Neural progenitor cell (in vitro differentiated cells): ENCODE measurements at regions not wholly inside any gene's neighbourhood (a gene's known extent, or its start where the extent isn't known, plus 50 kb on each side); places are given as distances from the start of the nearest gene placed in this dataset.

Experiments
- DNase-seq: peaks from one replicate; pipeline ENCODE4 v3.0.0-alpha.2; 2016; ENCODE audit warnings: low spot score
- H2AFZ ChIP-seq: fragments of 200-600 bp; sonication (generic); replicated peaks from 2 replicates; pipeline ENCODE4 v1.6.1; 2016; ENCODE audit warnings: antibody characterized with exemption
- H3F3A ChIP-seq: fragments of 200-600 bp; sonication (generic); 2 replicates; pipeline ENCODE4 v1.6.1; 2016; ENCODE audit warnings: antibody characterized with exemption, low read depth
- H3K27ac ChIP-seq: fragments of 200-600 bp; sonication (generic); 2 replicates; pipeline ENCODE4 v1.5.1; 2016; ENCODE audit warnings: mild to moderate bottlenecking
- H3K27me3 ChIP-seq: fragments of 200-600 bp; sonication (generic); 2 replicates; pipeline ENCODE4 v1.6.1; 2016; ENCODE audit warnings: mild to moderate bottlenecking, moderate library complexity
- H3K36me3 ChIP-seq: fragments of 200-600 bp; sonication (generic); 2 replicates; pipeline ENCODE4 v1.5.1; 2016
- H3K4me1 ChIP-seq: fragments of 200-600 bp; sonication (generic); 2 replicates; pipeline ENCODE4 v1.6.1; 2016; ENCODE audit warnings: mixed run types
- H3K4me2 ChIP-seq: fragments of 200-600 bp; sonication (generic); 2 replicates; pipeline ENCODE4 v1.6.1; 2016
- H3K4me3 ChIP-seq: fragments of 200-600 bp; sonication (generic); 2 replicates; pipeline ENCODE4 v1.5.1; 2016
- H3K79me2 ChIP-seq: fragments of 200-600 bp; sonication (generic); 2 replicates; pipeline ENCODE4 v1.6.1; 2016; ENCODE audit warnings: low read depth
- H3K9ac ChIP-seq: fragments of 200-600 bp; sonication (generic); 2 replicates; pipeline ENCODE4 v1.6.1; 2016
- H3K9me3 ChIP-seq: fragments of 200-600 bp; sonication (generic); 2 replicates; pipeline ENCODE4 v1.5.1; 2016; ENCODE audit warnings: low read depth
- H4K20me1 ChIP-seq: fragments of 200-600 bp; sonication (generic); 2 replicates; pipeline ENCODE4 v1.6.1; 2016; ENCODE audit warnings: low read depth
- H3K27ac Mint-ChIP-seq: 3 replicates; pipeline ENCODE4 v1.8.0; 2021; ENCODE audit warnings: mixed read lengths
- H3K27me3 Mint-ChIP-seq: 2 replicates; pipeline ENCODE4 v1.8.0; 2022; ENCODE audit warnings: low read depth, mild to moderate bottlenecking, inconsistent platforms, moderate library complexity, mixed read lengths; ENCODE audit not compliant: insufficient read depth
- H3K36me3 Mint-ChIP-seq: 3 replicates; pipeline ENCODE4 v1.8.0; 2021; ENCODE audit warnings: mixed read lengths
- H3K4me1 Mint-ChIP-seq: 3 replicates; pipeline ENCODE4 v1.8.0; 2021; ENCODE audit warnings: mixed read lengths
- H3K4me3 Mint-ChIP-seq: 3 replicates; pipeline ENCODE4 v1.8.0; 2021; ENCODE audit warnings: mild to moderate bottlenecking, moderate library complexity, mixed read lengths
- H3K9me3 Mint-ChIP-seq: 3 replicates; pipeline ENCODE4 v1.8.0; 2020; ENCODE audit warnings: mixed read lengths
- EZH2 ChIP-seq: fragments of 200-600 bp; sonication (generic); IDR thresholded peaks from 2 replicates; pipeline ENCODE4 v1.6.1; 2017; ENCODE audit warnings: antibody characterized with exemption, mild to moderate bottlenecking, moderate library complexity
- EZH2phosphoT487 ChIP-seq: fragments of 200-600 bp; sonication (generic); IDR thresholded peaks from 2 replicates; pipeline ENCODE4 v1.6.1; 2017; ENCODE audit warnings: antibody characterized with exemption
- TF ChIP-seq, protein P1 (sequence below): fragments of 200-600 bp; sonication (generic); IDR thresholded peaks from 2 replicates; pipeline ENCODE4 v1.5.1; 2017; ENCODE audit warnings: antibody characterized with exemption, mild to moderate bottlenecking

- TF ChIP-seq, protein P1, sequence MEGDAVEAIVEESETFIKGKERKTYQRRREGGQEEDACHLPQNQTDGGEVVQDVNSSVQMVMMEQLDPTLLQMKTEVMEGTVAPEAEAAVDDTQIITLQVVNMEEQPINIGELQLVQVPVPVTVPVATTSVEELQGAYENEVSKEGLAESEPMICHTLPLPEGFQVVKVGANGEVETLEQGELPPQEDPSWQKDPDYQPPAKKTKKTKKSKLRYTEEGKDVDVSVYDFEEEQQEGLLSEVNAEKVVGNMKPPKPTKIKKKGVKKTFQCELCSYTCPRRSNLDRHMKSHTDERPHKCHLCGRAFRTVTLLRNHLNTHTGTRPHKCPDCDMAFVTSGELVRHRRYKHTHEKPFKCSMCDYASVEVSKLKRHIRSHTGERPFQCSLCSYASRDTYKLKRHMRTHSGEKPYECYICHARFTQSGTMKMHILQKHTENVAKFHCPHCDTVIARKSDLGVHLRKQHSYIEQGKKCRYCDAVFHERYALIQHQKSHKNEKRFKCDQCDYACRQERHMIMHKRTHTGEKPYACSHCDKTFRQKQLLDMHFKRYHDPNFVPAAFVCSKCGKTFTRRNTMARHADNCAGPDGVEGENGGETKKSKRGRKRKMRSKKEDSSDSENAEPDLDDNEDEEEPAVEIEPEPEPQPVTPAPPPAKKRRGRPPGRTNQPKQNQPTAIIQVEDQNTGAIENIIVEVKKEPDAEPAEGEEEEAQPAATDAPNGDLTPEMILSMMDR: no peak
- TF ChIP-seq EZH2phosphoT487: no peak
- no peak for TF ChIP-seq EZH2
- H3K4me1 Mint-ChIP-seq: peaks cover 19% of the 10 kb centered on the region
Observed at GRCh38 chr7:3250725-3251124, 50.3 kb upstream of the SDK1 start.

More at GRCh38 chr7:3250725-3251124, 50.3 kb upstream of the SDK1 start:
- Mint-ChIP-seq H3K9me3 (peaks cover 23% of the 10 kb centered on the region), H3K27me3 (peaks cover 2% of the 10 kb centered on the region), H3K36me3 (peaks cover 3% of the 10 kb centered on the region), H3K27ac (no peak overlapping the region), H3K4me3 (no peak overlapping the region)
- no peak overlapping the region for H3K4me2 ChIP-seq
- H3K4me3 ChIP-seq: no peak overlapping the region
- no peak overlapping the region for H3K27ac ChIP-seq
- H3K36me3 ChIP-seq: no peaks in the 10 kb centered on the region
- H3K79me2 ChIP-seq: no peaks in the 10 kb centered on the region
- H3K27me3 ChIP-seq: no peaks in the 10 kb centered on the region
- no peaks in the 10 kb centered on the region for H3K9me3 ChIP-seq
- no peaks in the 10 kb centered on the region for H4K20me1 ChIP-seq
- H3K9ac ChIP-seq: no peak overlapping the region
- DNase-seq: no peak
- H3K4me1 ChIP-seq: peaks cover 12% of the 10 kb centered on the region
- no peak overlapping the region for H2AFZ ChIP-seq
- H3F3A ChIP-seq: peaks cover 15% of the 10 kb centered on the region
